IPS DF 6.9 (cell line): ENCODE measurements at regions not wholly inside any gene's neighbourhood (a gene's known extent, or its start where the extent isn't known, plus 50 kb on each side); places are given as distances from the start of the nearest gene placed in this dataset.

Source experiments
- DNase-seq: peaks from one replicate; pipeline ENCODE4 v3.0.0-alpha.2; 2013; ENCODE audit warnings: low read depth, low spot score
- H3K27ac ChIP-seq: one replicate; pipeline ENCODE4 v1.5.1; 2013; ENCODE audit warnings: low read length, control low read depth
- H3K27me3 ChIP-seq: 2 replicates; pipeline ENCODE4 v1.6.1; 2013; ENCODE audit warnings: mild to moderate bottlenecking, low read length; ENCODE audit not compliant: control insufficient read depth, insufficient read depth
- H3K36me3 ChIP-seq: 2 replicates; pipeline ENCODE4 v1.6.1; 2013; ENCODE audit warnings: low read length; ENCODE audit not compliant: control insufficient read depth, insufficient read depth
- H3K4me1 ChIP-seq: 2 replicates; pipeline ENCODE4 v1.6.1; 2013; ENCODE audit warnings: low read length; ENCODE audit not compliant: control insufficient read depth, insufficient read depth
- H3K4me3 ChIP-seq: 2 replicates; pipeline ENCODE4 v1.5.1; 2013; ENCODE audit warnings: mild to moderate bottlenecking, low read length
- H3K9me3 ChIP-seq: 2 replicates; pipeline ENCODE4 v1.6.1; 2013; ENCODE audit warnings: low read length, inconsistent platforms; ENCODE audit not compliant: control insufficient read depth, insufficient read depth
- WGBS: extraction: QIAGEN DNeasy Blood & Tissue Kit; methylation state at CpG from one replicate; pipeline ENCODE4 v1.1.7; 2013; ENCODE audit warnings: mixed read lengths, missing lambda C conversion rate; ENCODE audit not compliant: insufficient read length, insufficient coverage; 5-methylcytosine and 5-hydroxymethylcytosine counted together

DNA sequence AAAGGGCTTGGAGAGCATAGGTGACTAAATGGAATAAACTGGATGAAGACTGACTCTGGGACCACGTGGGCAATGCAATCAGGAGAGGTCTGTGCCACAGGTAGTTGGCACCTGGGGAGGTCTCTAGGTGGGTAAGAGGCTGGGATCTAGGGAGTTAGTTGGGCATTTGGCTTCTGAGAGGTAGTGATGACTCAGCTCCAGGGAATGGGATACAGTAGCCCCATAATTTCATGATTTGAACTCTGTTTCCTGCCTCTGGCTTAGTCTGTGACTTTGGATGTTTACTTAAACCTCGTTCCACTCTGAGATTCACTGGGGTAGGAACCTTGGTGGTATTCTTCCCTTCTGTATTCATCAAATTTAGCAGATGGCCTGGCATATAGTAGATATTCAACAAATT lies 240.8 kb downstream of the KIF4B start:
- no CpG with 5 or more reads among the region's 2 CpGs for WGBS

DNA sequence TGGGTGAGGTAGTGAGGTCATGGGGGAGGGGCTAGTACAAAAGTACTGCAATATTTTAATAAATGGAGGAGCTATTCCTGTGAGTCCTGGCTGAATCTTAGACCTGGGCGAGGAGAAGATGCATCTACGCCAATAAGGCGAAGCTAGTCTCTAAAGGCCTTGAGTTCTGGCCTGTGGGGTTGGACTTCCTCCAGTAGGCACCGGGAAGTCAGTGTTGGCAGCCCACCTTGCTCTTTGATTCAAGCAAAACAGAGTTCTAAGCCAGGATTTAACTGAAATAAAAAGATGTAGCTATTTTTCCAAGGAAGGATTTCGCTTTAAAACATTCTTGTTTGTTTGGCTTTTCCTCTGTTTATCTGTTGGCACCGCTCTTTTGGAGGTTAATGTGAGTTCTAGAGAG lies 244.6 kb downstream of the KIF4B start:
- WGBS: no CpG with 5 or more reads among the region's 6 CpGs
- Histone ChIP-seq H3K4me3 (no peak overlapping the region), H3K9me3 (no peaks in the 10 kb centered on the region), H3K36me3 (no peaks in the 10 kb centered on the region), H3K4me1 (peaks cover 3% of the 10 kb centered on the region; the same call in 1 of the 2 replicates), H3K27me3 (no peaks in the 10 kb centered on the region), H3K27ac (no peak overlapping the region)
- DNase-seq: no peak

More for the DNA sequence above, 240.8 kb downstream of the KIF4B start:
- Histone ChIP-seq H3K4me1 (no peaks in the 10 kb centered on the region), H3K36me3 (no peaks in the 10 kb centered on the region), H3K9me3 (no peaks in the 10 kb centered on the region), H3K27me3 (no peaks in the 10 kb centered on the region), H3K27ac (no peak overlapping the region), H3K4me3 (no peak overlapping the region)
- no peak for DNase-seq

DNA sequence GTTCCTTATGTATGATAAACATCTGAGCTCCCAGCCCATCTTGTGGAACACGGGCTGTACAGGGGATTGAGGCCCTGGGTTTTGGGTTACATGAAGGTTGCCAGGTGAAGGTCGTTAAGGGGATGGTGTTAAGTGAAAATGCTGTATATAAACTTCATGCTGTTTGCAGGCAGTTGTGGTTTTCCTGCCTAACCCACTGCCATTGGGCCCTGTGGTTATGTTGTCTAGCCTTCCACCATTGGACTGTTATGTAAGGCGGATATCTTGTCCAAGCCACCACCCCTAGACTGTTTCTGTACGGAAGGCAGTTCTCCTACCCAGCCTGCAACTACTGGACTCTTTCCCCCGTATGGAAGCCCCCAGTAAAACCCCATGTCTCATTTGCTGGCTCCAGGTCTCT lies 246.1 kb downstream of the KIF4B start:
- no peak for DNase-seq
- no peak overlapping the region for H3K27ac ChIP-seq
- no peaks in the 10 kb centered on the region for H3K9me3 ChIP-seq
- H3K4me3 ChIP-seq: no peak overlapping the region
- no peaks in the 10 kb centered on the region for H3K36me3 ChIP-seq
- H3K4me1 ChIP-seq: peaks cover 3% of the 10 kb centered on the region; the same call in 1 of the 2 replicates
- no peaks in the 10 kb centered on the region for H3K27me3 ChIP-seq
- WGBS: no CpG with 5 or more reads among the region's 5 CpGs

- H3K27ac ChIP-seq: no peak overlapping the region
- no peak overlapping the region for H3K4me3 ChIP-seq
- H3K27me3 ChIP-seq: no peaks in the 10 kb centered on the region
- H3K9me3 ChIP-seq: no peaks in the 10 kb centered on the region
- DNase-seq: peak; percentile 27
- peaks cover 3% of the 10 kb centered on the region; the same call in 1 of the 2 replicates for H3K4me1 ChIP-seq
- H3K36me3 ChIP-seq: no peaks in the 10 kb centered on the region
- no CpG with 5 or more reads among the region's 3 CpGs for WGBS
Observed at GRCh38 chr5:155260798-155261197, 247.2 kb downstream of the KIF4B start.

DNA sequence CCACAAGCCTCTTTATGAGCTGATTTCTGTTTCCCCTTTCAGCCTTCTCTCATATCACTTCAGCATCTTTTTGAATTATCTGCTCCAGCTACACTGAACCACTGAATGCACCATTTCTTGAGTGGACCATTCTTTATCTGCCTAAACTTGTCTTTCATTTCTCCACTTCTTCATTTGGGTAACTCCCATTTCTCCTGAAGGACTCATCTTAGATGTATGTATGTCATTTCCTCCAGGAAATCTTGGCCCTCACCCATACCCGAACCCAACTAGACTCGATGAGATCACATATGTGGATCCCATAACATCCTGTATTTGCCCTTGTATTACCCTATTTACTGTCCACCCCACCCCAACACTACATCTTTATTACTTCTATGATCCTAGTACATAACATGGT lies 249.8 kb downstream of the KIF4B start:
- DNase-seq: no peak
- WGBS: no CpG with 5 or more reads among the region's 2 CpGs
- Histone ChIP-seq H3K9me3 (no peaks in the 10 kb centered on the region), H3K27me3 (no peaks in the 10 kb centered on the region), H3K4me3 (no peak overlapping the region), H3K27ac (no peak overlapping the region), H3K4me1 (peaks cover 3% of the 10 kb centered on the region; the same call in 1 of the 2 replicates), H3K36me3 (no peaks in the 10 kb centered on the region)

- DNase-seq: no peak
- H3K4me1 ChIP-seq: peaks cover 3% of the 10 kb centered on the region; the same call in 1 of the 2 replicates
- no peak overlapping the region for H3K27ac ChIP-seq
- H3K36me3 ChIP-seq: no peaks in the 10 kb centered on the region
- no CpG with 5 or more reads among the region's 5 CpGs for WGBS
- H3K9me3 ChIP-seq: no peaks in the 10 kb centered on the region
- no peak overlapping the region for H3K4me3 ChIP-seq
- no peaks in the 10 kb centered on the region for H3K27me3 ChIP-seq
Observed at GRCh38 chr5:155264809-155265208, 251.3 kb downstream of the KIF4B start.

DNA sequence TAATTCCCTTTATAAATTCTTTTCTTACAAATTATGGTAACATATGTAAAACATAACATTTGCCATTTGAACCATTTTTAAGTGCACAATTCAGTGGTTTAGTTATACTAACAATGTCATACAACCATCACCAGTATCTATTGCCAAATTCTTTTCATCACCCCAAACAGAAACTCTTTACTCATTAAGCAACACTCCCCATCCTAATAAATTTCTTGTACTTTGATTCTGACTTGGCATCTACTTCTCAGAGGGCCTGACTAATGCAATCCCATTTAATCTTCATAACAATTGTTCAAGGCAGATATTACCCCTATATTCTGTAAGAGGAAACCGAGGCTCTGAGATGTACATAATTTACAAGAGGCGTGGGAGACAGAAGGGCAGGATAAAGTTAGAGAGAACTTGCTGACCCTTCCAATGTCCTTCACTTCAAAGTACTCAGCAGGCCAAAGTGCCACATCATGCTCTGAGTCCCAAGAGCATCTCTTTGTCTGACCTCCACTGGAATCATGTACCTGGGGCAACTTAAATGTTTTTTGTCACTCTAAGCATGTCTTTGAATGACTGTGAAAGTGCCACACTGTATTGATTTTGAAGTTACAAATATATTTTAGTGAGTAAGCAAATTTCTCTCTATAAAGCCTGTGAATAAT lies 255.3 kb downstream of the KIF4B start:
- no peaks in the 10 kb centered on the region for H3K27me3 ChIP-seq
- no peaks in the 10 kb centered on the region for H3K36me3 ChIP-seq
- H3K4me1 ChIP-seq: no peaks in the 10 kb centered on the region
- DNase-seq: no peak
- no peak overlapping the region for H3K27ac ChIP-seq
- H3K9me3 ChIP-seq: no peaks in the 10 kb centered on the region
- H3K4me3 ChIP-seq: no peak overlapping the region
- WGBS: no CpG with 5 or more reads among the region's 2 CpGs

DNA sequence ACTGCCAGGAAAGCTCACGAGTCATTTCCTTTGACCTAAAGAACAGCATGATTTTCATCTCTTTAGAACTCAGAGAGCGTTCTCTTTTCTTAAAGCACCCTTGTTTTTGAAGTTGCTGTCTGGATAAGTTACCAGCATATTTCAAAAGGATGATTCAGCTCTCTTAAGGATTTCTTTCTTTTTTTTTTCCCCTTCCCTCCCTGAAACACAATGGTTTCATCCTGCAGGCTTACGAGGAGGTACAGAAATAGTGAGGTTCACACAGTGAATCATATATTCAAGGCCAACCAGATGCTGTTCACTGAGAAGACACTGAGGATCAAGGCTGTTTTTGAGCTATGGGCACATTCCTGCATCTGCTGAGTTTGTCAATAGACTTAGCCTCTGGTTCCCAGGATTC lies 257.2 kb downstream of the KIF4B start:
- no peak overlapping the region for H3K27ac ChIP-seq
- no peak overlapping the region for H3K4me3 ChIP-seq
- no peaks in the 10 kb centered on the region for H3K9me3 ChIP-seq
- H3K36me3 ChIP-seq: no peaks in the 10 kb centered on the region
- no peaks in the 10 kb centered on the region for H3K4me1 ChIP-seq
- WGBS: no CpG with 5 or more reads among the region's 3 CpGs
- no peak for DNase-seq
- no peaks in the 10 kb centered on the region for H3K27me3 ChIP-seq

- WGBS: no CpG with 5 or more reads among the region's 5 CpGs
- H3K4me3 ChIP-seq: no peak overlapping the region
- no peaks in the 10 kb centered on the region for H3K36me3 ChIP-seq
- H3K27me3 ChIP-seq: no peaks in the 10 kb centered on the region; the same call in 1 of the 2 replicates
- H3K4me1 ChIP-seq: no peaks in the 10 kb centered on the region
- DNase-seq: no peak
- H3K9me3 ChIP-seq: no peaks in the 10 kb centered on the region
- H3K27ac ChIP-seq: no peak overlapping the region
Observed at GRCh38 chr5:155274484-155274883, 260.9 kb downstream of the KIF4B start.

- no CpG with 5 or more reads among the region's 6 CpGs for WGBS
- no peaks in the 10 kb centered on the region for H3K9me3 ChIP-seq
- H3K36me3 ChIP-seq: no peaks in the 10 kb centered on the region
- no peaks in the 10 kb centered on the region; the same call in 1 of the 2 replicates for H3K27me3 ChIP-seq
- H3K27ac ChIP-seq: no peak overlapping the region
- DNase-seq: no peak
- no peaks in the 10 kb centered on the region for H3K4me1 ChIP-seq
- no peak overlapping the region for H3K4me3 ChIP-seq
Observed at GRCh38 chr5:155275222-155275621, 261.7 kb downstream of the KIF4B start.

DNA sequence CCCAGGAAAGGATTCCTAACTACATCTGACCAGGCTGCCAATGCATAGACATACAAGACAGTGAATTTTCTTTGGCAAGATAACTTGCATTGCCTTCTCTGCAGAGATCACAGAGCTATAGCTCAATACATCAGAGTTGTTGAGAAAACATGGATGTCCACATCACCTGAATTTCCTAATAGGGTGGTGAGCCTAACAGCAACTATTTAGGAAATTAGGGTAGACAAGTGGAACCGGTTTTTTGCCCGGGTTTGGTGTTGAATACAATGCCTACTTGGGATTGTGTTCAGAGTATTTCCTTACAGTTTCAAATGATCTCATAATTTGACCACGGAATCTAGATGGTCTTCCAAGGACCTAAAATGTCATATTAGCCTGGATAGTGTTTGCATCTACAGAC lies 262.7 kb downstream of the KIF4B start:
- Histone ChIP-seq H3K27me3 (no peaks in the 10 kb centered on the region; the same call in 1 of the 2 replicates), H3K27ac (no peak overlapping the region), H3K9me3 (no peaks in the 10 kb centered on the region), H3K4me3 (no peak overlapping the region), H3K4me1 (no peaks in the 10 kb centered on the region), H3K36me3 (no peaks in the 10 kb centered on the region)
- no peak for DNase-seq
- WGBS: no CpG with 5 or more reads among the region's 3 CpGs
